NB4 (cell line): ENCODE measurements at regions not wholly inside any gene's neighbourhood (a gene's known extent, or its start where the extent isn't known, plus 50 kb on each side); places are given as distances from the start of the nearest gene placed in this dataset.

ENCODE experiments used
- DNase-seq: peaks from one replicate; pipeline ENCODE4 v3.0.0; 2010; ENCODE audit warnings: low read depth
- H3K4me3 ChIP-seq: one replicate; pipeline ENCODE4 v1.5.1; 2011; ENCODE audit warnings: mild to moderate bottlenecking, low read depth, low read length, moderate library complexity
- CTCF ChIP-seq: IDR thresholded peaks from one replicate; pipeline ENCODE4 v1.5.1; 2012; ENCODE audit warnings: low read depth, low read length
- MAX ChIP-seq: IDR thresholded peaks from 2 replicates; pipeline ENCODE4 v1.6.1; 2011; ENCODE audit warnings: low read depth, low read length
- MYC ChIP-seq: IDR thresholded peaks from 2 replicates; pipeline ENCODE4 v1.6.1; 2011; ENCODE audit warnings: low read depth, low read length
- POLR2A ChIP-seq: IDR thresholded peaks from 2 replicates; pipeline ENCODE4 v1.6.1; 2011; ENCODE audit warnings: mild to moderate bottlenecking; ENCODE audit not compliant: insufficient read length; ENCODE audit errors: extremely low read depth

GRCh38 chr1:37098237-37098636 is 63.9 kb upstream of the GRIK3 start:
- DNase-seq = no peak
- TF ChIP-seq POLR2A = no peak
- TF ChIP-seq CTCF = no peak
- TF ChIP-seq MAX = no peak
- TF ChIP-seq MYC = no peak
- H3K4me3 ChIP-seq = no peak overlapping the region

- H3K4me3 ChIP-seq = no peak overlapping the region
- no peak for TF ChIP-seq CTCF
- no peak for TF ChIP-seq MAX
- TF ChIP-seq MYC = no peak
- TF ChIP-seq POLR2A = no peak
- DNase-seq = no peak
These were observed 66.0 kb upstream of the GRIK3 start for GRCh38 chr1:37100310-37100709.

- no peak for DNase-seq
- no peak for TF ChIP-seq POLR2A
- no peak for TF ChIP-seq MYC
- no peak for TF ChIP-seq CTCF
- TF ChIP-seq MAX = no peak
- no peak overlapping the region for H3K4me3 ChIP-seq
These were observed 68.5 kb upstream of the GRIK3 start for GRCh38 chr1:37102656-37103382.

GRCh38 chr1:37105911-37106310 is 71.6 kb upstream of the GRIK3 start:
- TF ChIP-seq POLR2A = no peak
- no peak for TF ChIP-seq CTCF
- no peak for TF ChIP-seq MYC
- no peak for TF ChIP-seq MAX
- no peak for DNase-seq
- H3K4me3 ChIP-seq = no peak overlapping the region

- no peak for DNase-seq
- no peak overlapping the region for H3K4me3 ChIP-seq
- TF ChIP-seq POLR2A (no peak), MYC (no peak), CTCF (no peak), MAX (no peak)
These were observed 73.0 kb upstream of the GRIK3 start for GRCh38 chr1:37107153-37107907.
